Liver (tissue), 7 donors: ENCODE measurements at regions not wholly inside any gene's neighbourhood (a gene's known extent, or its start where the extent isn't known, plus 50 kb on each side); places are given as distances from the start of the nearest gene placed in this dataset.

Experiments used
- DNase-seq: peaks from one replicate; pipeline ENCODE4 v3.0.0-alpha.2; 2017; ENCODE audit warnings: low spot score
- H3K27ac ChIP-seq, 2 donors: one replicate each; pipeline ENCODE4 v1.7.0; 2013; ENCODE audit warnings: inconsistent platforms in 2 of 2, low read length in 2 of 2, control low read depth in 1 of 2, low read depth in 1 of 2, mild to moderate bottlenecking in 1 of 2
- H3K27me3 ChIP-seq, 4 donors: one replicate each; pipeline versions ENCODE4 v1.6.1 to v1.7.0; 2013; ENCODE audit warnings: low read length in 3 of 4, inconsistent platforms in 1 of 4, mild to moderate bottlenecking in 1 of 4, moderate library complexity in 1 of 4; ENCODE audit not compliant: control insufficient read depth in 4 of 4, insufficient read depth in 4 of 4
- H3K36me3 ChIP-seq, 4 donors: one replicate each; pipeline versions ENCODE4 v1.6.1 to v1.7.0; 2013; ENCODE audit warnings: low read length in 3 of 4, mild to moderate bottlenecking in 3 of 4, low read depth in 1 of 4, moderate library complexity in 1 of 4; ENCODE audit not compliant: control insufficient read depth in 4 of 4, insufficient read depth in 3 of 4
- H3K4me1 ChIP-seq, 4 donors: one replicate each; pipeline versions ENCODE4 v1.6.1 to v1.7.0; 2013; ENCODE audit warnings: low read length in 3 of 4, mild to moderate bottlenecking in 3 of 4, moderate library complexity in 1 of 4; ENCODE audit not compliant: control insufficient read depth in 4 of 4, insufficient read depth in 4 of 4
- H3K4me3 ChIP-seq, 3 donors: one replicate each; pipeline versions ENCODE4 v1.6.1 to v1.7.0; 2013; ENCODE audit warnings: low read length in 3 of 3, control low read depth in 1 of 3, low read depth in 1 of 3, mild to moderate bottlenecking in 1 of 3
- H3K9ac ChIP-seq, 2 donors: one replicate each; pipeline ENCODE4 v1.7.0; 2013; ENCODE audit warnings: low read length in 2 of 2, mild to moderate bottlenecking in 2 of 2, moderate library complexity in 2 of 2, control low read depth in 1 of 2, low read depth in 1 of 2
- H3K9me3 ChIP-seq, 4 donors: one replicate each; pipeline versions ENCODE4 v1.6.1 to v1.7.0; 2013; ENCODE audit warnings: low read length in 3 of 4; ENCODE audit not compliant: control insufficient read depth in 4 of 4
- ATF3 ChIP-seq: IDR thresholded peaks from 2 replicates; pipeline ENCODE4 v1.6.1; 2016; ENCODE audit warnings: antibody characterized with exemption
- FOXA1 ChIP-seq: IDR thresholded peaks from 2 replicates; pipeline ENCODE4 v1.6.1; 2016; ENCODE audit warnings: antibody characterized with exemption
- FOXA2 ChIP-seq: IDR thresholded peaks from 2 replicates; pipeline ENCODE4 v1.6.1; 2016; ENCODE audit warnings: antibody characterized with exemption
- GABPA ChIP-seq, 2 donors: IDR thresholded peaks in 1 of 2; conservative IDR thresholded peaks in 1 of 2; 2 replicates each; pipeline ENCODE4 v1.6.1; 2016; ENCODE audit warnings: antibody characterized with exemption in 2 of 2, mild to moderate bottlenecking in 1 of 2, moderate library complexity in 1 of 2
- HNF4A ChIP-seq, 2 donors: conservative IDR thresholded peaks; 2 replicates each; pipeline ENCODE4 v1.6.1; 2016; ENCODE audit warnings: antibody characterized with exemption in 2 of 2, mild to moderate bottlenecking in 2 of 2
- HNF4G ChIP-seq: IDR thresholded peaks from 2 replicates; pipeline ENCODE4 v1.6.1; 2016; ENCODE audit warnings: antibody characterized with exemption
- JUND ChIP-seq, 2 donors: IDR thresholded peaks; 2 replicates each; pipeline ENCODE4 v1.6.1; 2016; ENCODE audit warnings: antibody characterized with exemption in 2 of 2
- MAX ChIP-seq: IDR thresholded peaks from 2 replicates; pipeline ENCODE4 v1.6.1; 2016; ENCODE audit warnings: antibody characterized with exemption
- NR2F2 ChIP-seq: IDR thresholded peaks from 2 replicates; pipeline ENCODE4 v1.6.1; 2016; ENCODE audit warnings: antibody characterized with exemption
- RAD21 ChIP-seq, 2 donors: IDR thresholded peaks; 2 replicates each; pipeline ENCODE4 v1.6.1; 2016; ENCODE audit warnings: antibody characterized with exemption in 2 of 2, mild to moderate bottlenecking in 2 of 2
- REST ChIP-seq: IDR thresholded peaks from 2 replicates; pipeline ENCODE4 v1.6.1; 2016; ENCODE audit warnings: antibody characterized with exemption, mild to moderate bottlenecking
- RXRA ChIP-seq, 2 donors: IDR thresholded peaks; 2 replicates each; pipeline ENCODE4 v1.6.1; 2017 to 2018; ENCODE audit warnings: antibody characterized with exemption in 2 of 2, mild to moderate bottlenecking in 1 of 2
- TAF1 ChIP-seq: conservative IDR thresholded peaks from 2 replicates; pipeline ENCODE4 v1.6.1; 2016; ENCODE audit warnings: antibody characterized with exemption, mild to moderate bottlenecking
- YY1 ChIP-seq: IDR thresholded peaks from 2 replicates; pipeline ENCODE4 v1.6.1; 2016; ENCODE audit warnings: antibody characterized with exemption, mild to moderate bottlenecking
- ZBTB33 ChIP-seq: IDR thresholded peaks from 2 replicates; pipeline ENCODE4 v1.6.1; 2016; ENCODE audit warnings: antibody characterized with exemption
- WGBS: extraction: QIAGEN DNeasy Blood & Tissue Kit; methylation state at CpG from one replicate; pipeline ENCODE4 v1.1.7; 2013; 5-methylcytosine and 5-hydroxymethylcytosine counted together
- donor health status: healthy.
- donor health status: healthy.
- donor health status: healthy.
- donor health status: healthy.

GRCh38 chr7:60706-61105 is 131.7 kb upstream of the FAM20C start:
- H3K4me3 ChIP-seq = no peak overlapping the region
- H3K9me3 ChIP-seq = no peaks in the 10 kb centered on the region
- H3K36me3 ChIP-seq = no peaks in the 10 kb centered on the region
- H3K9ac ChIP-seq = no peak overlapping the region
- DNase-seq = no peak
- peaks cover 0 to 3% (median 0%) of the 10 kb centered on the region in 4 donors for H3K4me1 ChIP-seq
- H3K27ac ChIP-seq = no peak overlapping the region
- WGBS = 95% methylated on average over 9 of the region's 9 CpGs
- no peak for TF ChIP-seq REST
- TF ChIP-seq RXRA (IDR thresholded peaks at IDR 0.05) = no peak
- TF ChIP-seq TAF1 = no peak
- TF ChIP-seq MAX = no peak
- no peak for TF ChIP-seq FOXA1
- TF ChIP-seq YY1 = no peak
- no peak for TF ChIP-seq HNF4G
- no peak for TF ChIP-seq RAD21 (IDR thresholded peaks at IDR 0.05)
- no peak for TF ChIP-seq ZBTB33
- TF ChIP-seq FOXA2 = no peak
- no peak for TF ChIP-seq HNF4A (conservative IDR thresholded peaks at IDR 0.05)
- TF ChIP-seq GABPA (IDR thresholded peaks at IDR 0.05 in 1 of 2, conservative IDR thresholded peaks at IDR 0.05 in 1 of 2) = no peak
- no peak for TF ChIP-seq ATF3
- TF ChIP-seq NR2F2 = no peak
- TF ChIP-seq JUND (IDR thresholded peaks at IDR 0.05) = no peak
- H3K27me3 ChIP-seq = no peaks in the 10 kb centered on the region

GRCh38 chr7:61111-61510 is 131.3 kb upstream of the FAM20C start:
- no peak for DNase-seq
- TF ChIP-seq TAF1 (no peak), JUND (IDR thresholded peaks at IDR 0.05) (no peak)

More at GRCh38 chr7:61111-61510, 131.3 kb upstream of the FAM20C start:
- peaks cover 0 to 3% (median 0%) of the 10 kb centered on the region in 4 donors for H3K4me1 ChIP-seq
- no peak overlapping the region for H3K9ac ChIP-seq
- no peaks in the 10 kb centered on the region for H3K27me3 ChIP-seq
- no peak overlapping the region for H3K27ac ChIP-seq
- WGBS = 79% methylated on average over 9 of the region's 9 CpGs
- no peaks in the 10 kb centered on the region for H3K9me3 ChIP-seq
- H3K36me3 ChIP-seq = no peaks in the 10 kb centered on the region
- H3K4me3 ChIP-seq = no peak overlapping the region
